ENCODE measurements at regions not wholly inside any gene's neighbourhood (a gene's known extent, or its start where the extent isn't known, plus 50 kb on each side); places are given as distances from the start of the nearest gene placed in this dataset.

DNA sequence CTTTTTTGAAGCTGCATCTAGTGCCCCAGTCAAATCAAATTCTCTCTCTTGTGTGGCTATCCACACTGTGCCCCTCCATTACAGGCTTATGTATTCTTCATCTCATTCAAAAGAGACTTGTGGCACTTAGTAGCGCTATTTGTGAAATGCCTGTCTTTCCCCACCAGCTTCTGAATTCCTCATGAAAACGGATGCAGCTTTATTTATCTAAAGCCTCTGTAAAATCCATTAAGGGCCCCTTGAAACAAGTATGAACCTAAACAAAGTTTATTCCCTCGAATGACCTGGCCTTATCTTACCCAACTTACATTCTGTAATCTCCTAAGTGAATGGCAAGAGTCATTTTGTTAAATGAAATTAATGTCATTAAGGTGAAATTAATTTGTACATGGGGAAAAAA is 417.4 kb upstream of the PIK3C3 start:
- no peak for TF ChIP-seq EZH2 (IDR thresholded peaks at IDR 0.05; ENCODE audit: borderline replicate concordance, low read length)
- TF ChIP-seq, protein P1, sequence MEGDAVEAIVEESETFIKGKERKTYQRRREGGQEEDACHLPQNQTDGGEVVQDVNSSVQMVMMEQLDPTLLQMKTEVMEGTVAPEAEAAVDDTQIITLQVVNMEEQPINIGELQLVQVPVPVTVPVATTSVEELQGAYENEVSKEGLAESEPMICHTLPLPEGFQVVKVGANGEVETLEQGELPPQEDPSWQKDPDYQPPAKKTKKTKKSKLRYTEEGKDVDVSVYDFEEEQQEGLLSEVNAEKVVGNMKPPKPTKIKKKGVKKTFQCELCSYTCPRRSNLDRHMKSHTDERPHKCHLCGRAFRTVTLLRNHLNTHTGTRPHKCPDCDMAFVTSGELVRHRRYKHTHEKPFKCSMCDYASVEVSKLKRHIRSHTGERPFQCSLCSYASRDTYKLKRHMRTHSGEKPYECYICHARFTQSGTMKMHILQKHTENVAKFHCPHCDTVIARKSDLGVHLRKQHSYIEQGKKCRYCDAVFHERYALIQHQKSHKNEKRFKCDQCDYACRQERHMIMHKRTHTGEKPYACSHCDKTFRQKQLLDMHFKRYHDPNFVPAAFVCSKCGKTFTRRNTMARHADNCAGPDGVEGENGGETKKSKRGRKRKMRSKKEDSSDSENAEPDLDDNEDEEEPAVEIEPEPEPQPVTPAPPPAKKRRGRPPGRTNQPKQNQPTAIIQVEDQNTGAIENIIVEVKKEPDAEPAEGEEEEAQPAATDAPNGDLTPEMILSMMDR (IDR thresholded peaks at IDR 0.05; ENCODE audit: low read length), result no peak
- no peaks in the 10 kb centered on the region for H4K20me1 ChIP-seq (ENCODE audit: insufficient read depth, low read length)
- H3K4me3 ChIP-seq (ENCODE audit: low read depth, low read length, poor library complexity, severe bottlenecking), result no peak overlapping the region
- no peaks in the 10 kb centered on the region for H3K9me2 ChIP-seq (ENCODE audit: low read depth, low read length)
- no peak overlapping the region for H3K4me2 ChIP-seq (ENCODE audit: low read length)
- no peak overlapping the region for H3K27ac ChIP-seq (ENCODE audit: low read depth, low read length, poor library complexity, severe bottlenecking)
- H3K36me3 ChIP-seq (ENCODE audit: insufficient read depth, low read length), result no peaks in the 10 kb centered on the region
- H2AFZ ChIP-seq (ENCODE audit: low read length), result no peak overlapping the region
- no peaks in the 10 kb centered on the region for H3K79me2 ChIP-seq (ENCODE audit: insufficient read depth, low read length)
- H3F3A ChIP-seq (ENCODE audit: insufficient read depth, low read length), result no peaks in the 10 kb centered on the region
- no peaks in the 10 kb centered on the region for H3K4me1 ChIP-seq (ENCODE audit: insufficient read depth, low read length, severe bottlenecking)
- no peaks in the 10 kb centered on the region for H3K27me3 ChIP-seq (ENCODE audit: insufficient read depth, low read length)
- H3K9ac ChIP-seq (ENCODE audit: low read length), result no peak overlapping the region
- no peaks in the 10 kb centered on the region for H3K9me3 ChIP-seq (ENCODE audit: low read length)

GRCh38 chr18:41532344-41533086 is 422.5 kb upstream of the PIK3C3 start:
- Histone ChIP-seq H3K27me3 (ENCODE audit: insufficient read depth, low read length) (no peaks in the 10 kb centered on the region), H4K20me1 (ENCODE audit: insufficient read depth, low read length) (no peaks in the 10 kb centered on the region), H3K27ac (ENCODE audit: low read depth, low read length, poor library complexity, severe bottlenecking) (no peak overlapping the region), H3K4me1 (ENCODE audit: insufficient read depth, low read length, severe bottlenecking) (no peaks in the 10 kb centered on the region), H3F3A (ENCODE audit: insufficient read depth, low read length) (no peaks in the 10 kb centered on the region), H3K4me2 (ENCODE audit: low read length) (no peak overlapping the region), H3K9me2 (ENCODE audit: low read depth, low read length) (no peaks in the 10 kb centered on the region), H3K9ac (ENCODE audit: low read length) (no peak overlapping the region), H3K4me3 (ENCODE audit: low read depth, low read length, poor library complexity, severe bottlenecking) (no peak overlapping the region), H3K36me3 (ENCODE audit: insufficient read depth, low read length) (no peaks in the 10 kb centered on the region), H3K9me3 (ENCODE audit: low read length) (no peaks in the 10 kb centered on the region), H3K79me2 (ENCODE audit: insufficient read depth, low read length) (no peaks in the 10 kb centered on the region), H2AFZ (ENCODE audit: low read length) (no peak overlapping the region)
- TF ChIP-seq EZH2 (IDR thresholded peaks at IDR 0.05; ENCODE audit: borderline replicate concordance, low read length), result no peak
- TF ChIP-seq, protein P1 (IDR thresholded peaks at IDR 0.05; ENCODE audit: low read length), result peak; percentile 26; the same call in 1 of the 2 replicates

DNA sequence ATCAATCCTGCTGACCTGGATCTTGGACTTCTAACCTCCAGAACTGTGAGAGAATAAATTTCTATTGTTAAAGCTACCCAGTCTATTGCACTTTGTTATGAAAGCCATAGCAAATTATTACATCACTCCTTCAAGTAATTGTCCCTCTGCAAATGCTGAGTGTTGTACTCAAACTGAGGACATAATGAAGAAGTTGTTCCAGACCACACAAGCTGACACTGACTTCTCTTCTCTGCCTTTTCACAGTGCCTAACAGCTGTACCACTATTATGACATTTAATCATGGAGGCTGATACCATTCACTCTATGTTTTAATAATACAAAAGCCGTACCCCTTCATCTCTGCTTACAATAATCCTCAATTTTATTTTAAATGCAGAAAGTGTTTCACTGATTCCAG is 424.1 kb upstream of the PIK3C3 start:
- Histone ChIP-seq H3K9me3 (ENCODE audit: low read length) (no peaks in the 10 kb centered on the region), H3K9ac (ENCODE audit: low read length) (no peak overlapping the region), H4K20me1 (ENCODE audit: insufficient read depth, low read length) (no peaks in the 10 kb centered on the region), H3K9me2 (ENCODE audit: low read depth, low read length) (no peaks in the 10 kb centered on the region), H3K27me3 (ENCODE audit: insufficient read depth, low read length) (no peaks in the 10 kb centered on the region), H3K4me2 (ENCODE audit: low read length) (no peak overlapping the region), H3K4me1 (ENCODE audit: insufficient read depth, low read length, severe bottlenecking) (no peaks in the 10 kb centered on the region), H3K27ac (ENCODE audit: low read depth, low read length, poor library complexity, severe bottlenecking) (no peak overlapping the region), H3K4me3 (ENCODE audit: low read depth, low read length, poor library complexity, severe bottlenecking) (no peak overlapping the region), H3K36me3 (ENCODE audit: insufficient read depth, low read length) (no peaks in the 10 kb centered on the region), H3K79me2 (ENCODE audit: insufficient read depth, low read length) (no peaks in the 10 kb centered on the region), H3F3A (ENCODE audit: insufficient read depth, low read length) (no peaks in the 10 kb centered on the region), H2AFZ (ENCODE audit: low read length) (no peak overlapping the region)
- TF ChIP-seq EZH2 (IDR thresholded peaks at IDR 0.05; ENCODE audit: borderline replicate concordance, low read length), result no peak
- TF ChIP-seq, protein P1 (IDR thresholded peaks at IDR 0.05; ENCODE audit: low read length), result no peak
